ENCODE measurements at regions not wholly inside any gene's neighbourhood (a gene's known extent, or its start where the extent isn't known, plus 50 kb on each side); places are given as distances from the start of the nearest gene placed in this dataset.

GRCh38 chr11:130672911-130673310, 224.5 kb downstream of the ADAMTS15 start:
- intact Hi-C loops (cut with micrococcal nuclease; ENCODE audit: unreplicated experiment) (no loop called here), in situ Hi-C loops (cut with HindIII; ENCODE audit: low pct_unique_long_range_greater_than_20kb, low sequenced_read_pairs) (no loop called here)
- ATAC-seq (no peak), DNase-seq (ENCODE audit: low read depth, low spot score) (no peak)
- no peaks in the 10 kb centered on the region for H3K36me3 ChIP-seq (ENCODE audit: control insufficient read depth, insufficient read depth, low read length)
- H3K27ac ChIP-seq (ENCODE audit: low read length): no peak overlapping the region
- no peaks in the 10 kb centered on the region for H3K27me3 ChIP-seq (ENCODE audit: control insufficient read depth, insufficient read depth, low read length)
- H3K9me3 ChIP-seq (ENCODE audit: control insufficient read depth, insufficient read depth, low read depth, low read length): peaks cover 5% of the 10 kb centered on the region; the same call in 1 of the 2 replicates
- H3K4me1 ChIP-seq (ENCODE audit: control insufficient read depth, insufficient read depth, low read length): peaks cover 6% of the 10 kb centered on the region; the same call in 1 of the 2 replicates
- POLR2A ChIA-PET: no interaction called here
- CTCF ChIA-PET: no interaction called here
- H3K4me3 ChIP-seq (ENCODE audit: low read depth in 2 of 2, low read length in 2 of 2): no peak overlapping the region
- TF ChIP-seq REST (IDR thresholded peaks at IDR 0.05; ENCODE audit: insufficient read depth in 1 of 2, low read depth in 2 of 2, low read length in 1 of 2) (no peak), SIN3A (IDR thresholded peaks at IDR 0.05; ENCODE audit: borderline replicate concordance, insufficient read depth, low read depth, low read length) (no peak), POLR2AphosphoS5 (IDR thresholded peaks at IDR 0.05; ENCODE audit: low read depth, low read length) (no peak), TCF7L2 (IDR thresholded peaks at IDR 0.05; ENCODE audit: low read depth, low read length) (no peak), CTCF (IDR thresholded peaks at IDR 0.05) (no peak)
- BruUV-seq (replicated peaks): no TSS peak

GRCh38 chr11:130673698-130674097, 225.3 kb downstream of the ADAMTS15 start:
- TF ChIP-seq REST (IDR thresholded peaks at IDR 0.05; ENCODE audit: insufficient read depth in 1 of 2, low read depth in 2 of 2, low read length in 1 of 2) (0 out of 4 replicates have a peak, but pooled peaks have one; percentile 43 to 47), TCF7L2 (IDR thresholded peaks at IDR 0.05; ENCODE audit: low read depth, low read length) (no peak)

More at GRCh38 chr11:130673698-130674097, 225.3 kb downstream of the ADAMTS15 start:
- CTCF ChIA-PET: no interaction called here
- Histone ChIP-seq H3K9me3 (ENCODE audit: control insufficient read depth, insufficient read depth, low read depth, low read length) (peaks cover 12% of the 10 kb centered on the region), H3K4me3 (ENCODE audit: low read depth in 2 of 2, low read length in 2 of 2) (no peak overlapping the region), H3K4me1 (ENCODE audit: control insufficient read depth, insufficient read depth, low read length) (peaks cover 6% of the 10 kb centered on the region; the same call in 1 of the 2 replicates), H3K27me3 (ENCODE audit: control insufficient read depth, insufficient read depth, low read length) (no peaks in the 10 kb centered on the region), H3K36me3 (ENCODE audit: control insufficient read depth, insufficient read depth, low read length) (no peaks in the 10 kb centered on the region), H3K27ac (ENCODE audit: low read length) (no peak overlapping the region; the same call in 1 of the 2 replicates)
- no peak for DNase-seq (ENCODE audit: low read depth, low spot score)
- POLR2A ChIA-PET: no interaction called here
- in situ Hi-C loops (cut with HindIII; ENCODE audit: low pct_unique_long_range_greater_than_20kb, low sequenced_read_pairs): no loop called here
- BruUV-seq (replicated peaks): no TSS peak
- ATAC-seq: no peak
- intact Hi-C loops (cut with micrococcal nuclease; ENCODE audit: unreplicated experiment): no loop called here

All from Panc1 (cell line).